NB4 (cell line): ENCODE measurements at regions not wholly inside any gene's neighbourhood (a gene's known extent, or its start where the extent isn't known, plus 50 kb on each side); places are given as distances from the start of the nearest gene placed in this dataset.

Experiments
- DNase-seq: peaks from one replicate; pipeline ENCODE4 v3.0.0; 2010; ENCODE audit warnings: low read depth
- H3K4me3 ChIP-seq: one replicate; pipeline ENCODE4 v1.5.1; 2011; ENCODE audit warnings: mild to moderate bottlenecking, low read depth, low read length, moderate library complexity
- MYC ChIP-seq: IDR thresholded peaks from 2 replicates; pipeline ENCODE4 v1.6.1; 2011; ENCODE audit warnings: low read depth, low read length
- POLR2A ChIP-seq: IDR thresholded peaks from 2 replicates; pipeline ENCODE4 v1.6.1; 2011; ENCODE audit warnings: mild to moderate bottlenecking; ENCODE audit not compliant: insufficient read length; ENCODE audit errors: extremely low read depth
- TF ChIP-seq, protein P1 (sequence below): IDR thresholded peaks from one replicate; pipeline ENCODE4 v1.5.1; 2012; ENCODE audit warnings: low read depth, low read length
- TF ChIP-seq, protein P2 (sequence below): IDR thresholded peaks from 2 replicates; pipeline ENCODE4 v1.6.1; 2011; ENCODE audit warnings: low read depth, low read length

DNA sequence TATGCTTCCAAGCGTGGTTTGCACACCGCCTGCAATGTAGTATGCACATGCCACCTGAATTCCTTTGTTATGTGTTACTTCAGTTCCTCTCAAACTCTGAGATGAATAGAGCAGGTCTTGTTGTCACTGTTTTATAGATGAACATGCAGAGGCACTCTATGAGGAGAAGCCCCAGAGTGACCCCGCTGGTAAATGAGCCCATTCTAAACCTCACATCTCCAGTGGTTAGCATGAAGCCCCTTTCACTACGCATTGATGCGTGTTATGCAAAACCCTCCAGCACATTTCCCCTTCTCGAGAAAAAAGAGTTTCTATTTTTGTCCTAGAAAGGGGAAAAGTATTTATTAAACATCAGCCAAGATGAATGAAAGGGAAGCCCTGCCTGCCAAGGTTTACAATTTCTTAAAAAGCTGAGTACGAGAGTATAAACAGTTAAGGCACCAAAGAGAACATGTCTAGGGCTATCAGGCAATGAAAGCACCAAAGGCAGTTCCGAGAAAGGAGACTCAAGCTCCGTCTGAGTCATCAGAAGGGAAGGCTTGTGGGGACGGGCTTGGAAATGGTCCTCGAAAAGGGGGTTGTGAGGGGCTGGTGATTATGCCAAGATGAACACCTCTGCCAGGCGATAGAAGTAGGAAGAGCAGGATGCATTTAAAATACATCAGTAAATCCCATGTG lies 58.7 kb upstream of the PFKP start:
- TF ChIP-seq POLR2A (no peak), MYC (no peak)
- TF ChIP-seq, protein P1, sequence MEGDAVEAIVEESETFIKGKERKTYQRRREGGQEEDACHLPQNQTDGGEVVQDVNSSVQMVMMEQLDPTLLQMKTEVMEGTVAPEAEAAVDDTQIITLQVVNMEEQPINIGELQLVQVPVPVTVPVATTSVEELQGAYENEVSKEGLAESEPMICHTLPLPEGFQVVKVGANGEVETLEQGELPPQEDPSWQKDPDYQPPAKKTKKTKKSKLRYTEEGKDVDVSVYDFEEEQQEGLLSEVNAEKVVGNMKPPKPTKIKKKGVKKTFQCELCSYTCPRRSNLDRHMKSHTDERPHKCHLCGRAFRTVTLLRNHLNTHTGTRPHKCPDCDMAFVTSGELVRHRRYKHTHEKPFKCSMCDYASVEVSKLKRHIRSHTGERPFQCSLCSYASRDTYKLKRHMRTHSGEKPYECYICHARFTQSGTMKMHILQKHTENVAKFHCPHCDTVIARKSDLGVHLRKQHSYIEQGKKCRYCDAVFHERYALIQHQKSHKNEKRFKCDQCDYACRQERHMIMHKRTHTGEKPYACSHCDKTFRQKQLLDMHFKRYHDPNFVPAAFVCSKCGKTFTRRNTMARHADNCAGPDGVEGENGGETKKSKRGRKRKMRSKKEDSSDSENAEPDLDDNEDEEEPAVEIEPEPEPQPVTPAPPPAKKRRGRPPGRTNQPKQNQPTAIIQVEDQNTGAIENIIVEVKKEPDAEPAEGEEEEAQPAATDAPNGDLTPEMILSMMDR, result no peak
- TF ChIP-seq, protein P2, sequence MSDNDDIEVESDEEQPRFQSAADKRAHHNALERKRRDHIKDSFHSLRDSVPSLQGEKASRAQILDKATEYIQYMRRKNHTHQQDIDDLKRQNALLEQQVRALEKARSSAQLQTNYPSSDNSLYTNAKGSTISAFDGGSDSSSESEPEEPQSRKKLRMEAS, result no peak
- DNase-seq, result no peak

GRCh38 chr10:3006607-3007006 lies 60.7 kb upstream of the PFKP start:
- no peak overlapping the region for H3K4me3 ChIP-seq
- TF ChIP-seq POLR2A (no peak), MYC (no peak)
- TF ChIP-seq, protein P1, result no peak
- no peak for DNase-seq

More for the DNA sequence above, 58.7 kb upstream of the PFKP start:
- no peak overlapping the region for H3K4me3 ChIP-seq

DNA sequence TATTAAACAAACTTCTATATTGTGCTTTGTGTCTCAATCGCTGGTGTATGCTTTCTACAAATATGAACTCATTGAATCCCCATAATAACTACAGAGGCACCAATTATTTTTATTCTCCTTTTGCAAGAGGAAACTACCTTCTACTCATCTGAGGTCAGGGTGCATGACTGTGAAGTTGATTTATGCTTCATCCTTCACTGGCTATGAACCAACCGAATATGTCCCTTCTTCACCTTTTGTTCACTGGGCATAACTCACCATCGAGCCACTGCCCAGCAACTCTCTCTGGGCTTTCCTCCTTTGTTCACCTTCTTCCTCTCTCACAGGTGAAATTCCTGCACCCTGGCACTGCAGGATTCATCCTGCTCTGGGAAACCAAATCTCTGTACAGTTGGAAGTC lies 61.3 kb upstream of the PFKP start:
- DNase-seq, result no peak
- no peak overlapping the region for H3K4me3 ChIP-seq
- TF ChIP-seq, protein P1, result no peak
- TF ChIP-seq POLR2A (no peak), MYC (no peak)
- TF ChIP-seq, protein P2, result no peak

DNA sequence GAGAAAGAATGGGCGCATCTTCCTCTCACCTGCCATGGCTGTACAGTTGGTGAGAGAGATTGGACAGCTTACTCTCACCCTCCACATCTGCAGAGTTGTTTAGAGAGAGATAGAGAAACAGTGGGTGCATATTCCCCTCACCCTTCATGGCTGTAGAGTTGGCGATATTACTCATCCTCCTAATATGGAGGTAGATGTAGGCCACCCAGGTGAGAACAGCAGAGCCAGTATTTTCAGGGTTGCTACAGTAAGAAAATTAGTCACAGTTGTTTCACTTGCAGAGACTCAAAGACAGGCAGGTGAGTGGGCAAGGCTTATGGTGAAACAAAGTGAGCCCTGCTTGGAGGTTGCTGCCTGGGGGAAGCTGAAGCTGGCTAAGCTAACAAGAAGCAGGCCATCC lies 65.0 kb upstream of the PFKP start:
- no peak for DNase-seq
- TF ChIP-seq, protein P2, result no peak
- TF ChIP-seq, protein P1, result no peak
- TF ChIP-seq POLR2A (no peak), MYC (no peak)

GRCh38 chr10:3000048-3000447 lies 67.3 kb upstream of the PFKP start:
- TF ChIP-seq, protein P2, result no peak
- no peak for TF ChIP-seq POLR2A
- TF ChIP-seq, protein P1, result no peak
- no peak for TF ChIP-seq MYC
- H3K4me3 ChIP-seq, result no peak overlapping the region
- DNase-seq, result no peak

More for the DNA sequence above, 65.0 kb upstream of the PFKP start:
- no peak overlapping the region for H3K4me3 ChIP-seq
